B cell (primary cell): ENCODE measurements at regions not wholly inside any gene's neighbourhood (a gene's known extent, or its start where the extent isn't known, plus 50 kb on each side); places are given as distances from the start of the nearest gene placed in this dataset.

Experiments used
- ATAC-seq: fragments of 200-7000 bp; cut with Tn5 transposase; one replicate; pipeline ENCODE4 v1.10.0; 2021; ENCODE audit warnings: low read depth, mild to moderate bottlenecking, moderate number of reproducible peaks, moderate library complexity
- CTCF ChIA-PET: fragments of 350-600 bp; sonication (Branson Sonifier 250); formaldehyde crosslinking; loops from one replicate; lab custom pipeline; 2021; ENCODE audit warnings: antibody characterized with exemption, inconsistent platforms; lab: Charles Lee
- POLR2A ChIA-PET: fragments of 350-600 bp; sonication (Branson Sonifier 250); formaldehyde crosslinking; loops from one replicate; lab custom pipeline; 2021; ENCODE audit warnings: antibody characterized with exemption; lab: Charles Lee
- DNase-seq: peaks from one replicate; pipeline ENCODE4 v3.0.0; 2013
- H2AFZ ChIP-seq: 2 replicates; pipeline ENCODE4 v1.6.1; 2012; ENCODE audit warnings: mild to moderate bottlenecking, low read depth, low read length; ENCODE audit not compliant: insufficient read depth, poor library complexity, severe bottlenecking
- H3K27ac ChIP-seq, 2 donors: 1 replicate in 1 of 2; 2 replicates in 1 of 2; pipeline ENCODE4 v1.5.1; 2012 to 2013; ENCODE audit warnings: low read length in 2 of 2, mild to moderate bottlenecking in 2 of 2, moderate library complexity in 1 of 2
- H3K27me3 ChIP-seq, 4 experiments: fragments of 200-600 bp in 1 of 4; sonication (generic) in 1 of 4; replicated peaks in 1 of 4; 1 replicate in 2 of 4; 2 replicates in 2 of 4; pipeline versions ENCODE4 v1.6.1 to v1.7.0; 2013 to 2016; ENCODE audit warnings: low read length in 3 of 4, mild to moderate bottlenecking in 2 of 4, mixed read lengths in 1 of 4, moderate library complexity in 1 of 4; ENCODE audit not compliant: insufficient read depth in 4 of 4, control insufficient read depth in 3 of 4; ENCODE audit errors: control extremely low read depth in 1 of 4
- H3K36me3 ChIP-seq, 2 experiments: replicated peaks in 1 of 2; 1 replicate in 1 of 2; 2 replicates in 1 of 2; pipeline versions ENCODE4 v1.6.1 to v1.7.1; 2013; ENCODE audit warnings: low read length in 1 of 2; ENCODE audit not compliant: insufficient read depth in 2 of 2, control insufficient read depth in 1 of 2; ENCODE audit errors: control extremely low read depth in 1 of 2, extremely low read depth in 1 of 2
- H3K4me1 ChIP-seq, 2 donors: fragments of 200-600 bp in 1 of 2; sonication (generic) in 1 of 2; 1 replicate in 1 of 2; 2 replicates in 1 of 2; pipeline versions ENCODE4 v1.5.1 to v1.6.1; 2013 to 2017; ENCODE audit warnings: low read length in 2 of 2; ENCODE audit not compliant: control insufficient read depth in 2 of 2, insufficient read depth in 2 of 2
- H3K4me2 ChIP-seq: replicated peaks from 2 replicates; pipeline ENCODE3; 2012; ENCODE audit warnings: mild to moderate bottlenecking, low read depth, low read length; ENCODE audit not compliant: poor library complexity, severe bottlenecking
- H3K4me3 ChIP-seq, 5 experiments: fragments of 200-600 bp in 1 of 5; sonication (generic) in 1 of 5; 1 replicate in 3 of 5; 2 replicates in 2 of 5; pipeline versions ENCODE4 v1.5.1 to v1.7.0; 2011 to 2016; ENCODE audit warnings: low read length in 4 of 5, mild to moderate bottlenecking in 4 of 5, low read depth in 2 of 5, control low read depth in 1 of 5, moderate library complexity in 1 of 5; ENCODE audit not compliant: insufficient read depth in 1 of 5; ENCODE audit errors: control extremely low read depth in 1 of 5, extremely low read depth in 1 of 5
- H3K79me2 ChIP-seq: fragments of 200-600 bp; sonication (generic); one replicate; pipeline ENCODE4 v1.6.0; 2016; ENCODE audit warnings: low read length; ENCODE audit not compliant: control insufficient read depth, insufficient read depth
- H3K9ac ChIP-seq: fragments of 200-600 bp; sonication (generic); 2 replicates; pipeline ENCODE4 v1.6.1; 2017; ENCODE audit warnings: mild to moderate bottlenecking, low read length, moderate library complexity
- H3K9me3 ChIP-seq, 3 donors: one replicate each; pipeline versions ENCODE4 v1.6.1 to v1.7.1; 2013; ENCODE audit warnings: low read length in 2 of 3; ENCODE audit not compliant: control insufficient read depth in 2 of 3, insufficient read depth in 1 of 3; ENCODE audit errors: control extremely low read depth in 1 of 3
- H4K20me1 ChIP-seq: 2 replicates; pipeline ENCODE4 v1.6.0; 2012; ENCODE audit warnings: mild to moderate bottlenecking, low read length; ENCODE audit not compliant: insufficient read depth, control insufficient read depth, poor library complexity, severe bottlenecking
- H3K27ac Mint-ChIP-seq: one replicate; pipeline ENCODE4 v1.8.0; 2021; ENCODE audit warnings: mixed read lengths
- H3K27me3 Mint-ChIP-seq: one replicate; pipeline ENCODE4 v1.8.0; 2021; ENCODE audit warnings: mixed read lengths
- H3K4me1 Mint-ChIP-seq: one replicate; pipeline ENCODE4 v1.8.0; 2021; ENCODE audit warnings: mixed read lengths
- H3K4me3 Mint-ChIP-seq: one replicate; pipeline ENCODE4 v1.8.0; 2021; ENCODE audit warnings: mixed read lengths
- H3K9me3 Mint-ChIP-seq: one replicate; pipeline ENCODE4 v1.8.0; 2022; ENCODE audit warnings: mixed read lengths; ENCODE audit not compliant: insufficient read depth
- CTCF ChIP-seq: fragments of 200-600 bp; IDR thresholded peaks from one replicate; pipeline ENCODE4 v1.8.0; 2022; ENCODE audit warnings: antibody characterized with exemption, mild to moderate bottlenecking
- EZH2 ChIP-seq: IDR thresholded peaks from 2 replicates; pipeline ENCODE4 v1.6.1; 2012; ENCODE audit warnings: borderline replicate concordance, low read depth, mild to moderate bottlenecking, moderate library complexity, low read length; ENCODE audit not compliant: insufficient read depth, poor library complexity, severe bottlenecking
- WGBS: methylation state at CpG from one replicate; pipeline ENCODE4 v1.1.5; 2013; ENCODE audit warnings: missing lambda C conversion rate; ENCODE audit not compliant: insufficient coverage; 5-methylcytosine and 5-hydroxymethylcytosine counted together
- intact Hi-C: fragments of 100-400 bp; cut with micrococcal nuclease; formaldehyde crosslinking; loops from one replicate; pipeline ENCODE4 v1.10.0; 2022

DNA sequence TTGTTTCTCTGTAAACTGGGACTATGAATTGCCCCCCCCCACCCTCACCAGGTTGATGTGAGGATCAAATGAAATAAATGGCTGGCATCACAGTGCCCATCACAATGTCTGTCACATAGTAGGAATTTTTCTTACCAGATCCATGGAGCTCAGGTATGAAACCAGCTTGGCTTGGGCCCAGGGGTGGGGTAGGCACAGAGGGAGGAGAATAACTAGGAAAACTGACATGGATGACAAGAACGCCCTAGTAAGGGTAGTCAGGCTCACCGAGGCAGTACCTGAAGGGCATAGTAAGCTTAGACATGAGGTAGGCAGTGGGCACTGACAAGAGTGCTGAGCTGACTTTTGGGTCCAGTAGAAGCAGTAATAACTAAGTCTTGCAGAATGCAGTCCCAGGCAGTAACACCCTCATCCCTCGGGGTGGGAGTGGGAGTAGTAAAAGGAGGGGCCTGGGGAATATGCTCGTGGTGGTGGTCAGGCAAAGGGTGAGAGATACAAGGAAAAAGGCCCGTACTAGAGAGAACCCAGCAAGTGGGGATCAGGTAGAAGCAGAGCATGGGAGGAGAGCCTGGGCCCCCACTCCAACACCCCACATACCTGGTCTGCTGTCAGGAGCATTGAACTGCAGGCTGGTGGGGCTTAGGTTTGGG is 155.9 kb upstream of the PJA1 start:
- WGBS: 81% methylated on average over 3 of the region's 5 CpGs
- no peaks in the 10 kb centered on the region for H3K9me3 ChIP-seq
- no peak overlapping the region for H2AFZ ChIP-seq
- H3K27ac ChIP-seq: no peak overlapping the region
- no peaks in the 10 kb centered on the region for H3K4me1 Mint-ChIP-seq
- ATAC-seq (no peak), DNase-seq (no peak)
- ChIA-PET CTCF (no interaction called here), POLR2A (no interaction called here)
- H3K27me3 Mint-ChIP-seq: peaks cover 4% of the 10 kb centered on the region
- no peak for TF ChIP-seq EZH2
- TF ChIP-seq CTCF: no peak
- H3K27me3 ChIP-seq: no peaks in the 10 kb centered on the region
- no peaks in the 10 kb centered on the region for H3K9me3 Mint-ChIP-seq
- H3K4me3 ChIP-seq: no peak overlapping the region
- no peak overlapping the region for H3K4me2 ChIP-seq
- H3K36me3 ChIP-seq: no peaks in the 10 kb centered on the region
- no peaks in the 10 kb centered on the region for H3K4me1 ChIP-seq
- no peak overlapping the region for H3K9ac ChIP-seq
- H4K20me1 ChIP-seq: no peaks in the 10 kb centered on the region
- no peak overlapping the region for H3K27ac Mint-ChIP-seq
- no peak overlapping the region for H3K4me3 Mint-ChIP-seq
- intact Hi-C loops: no loop called here
- H3K79me2 ChIP-seq: no peaks in the 10 kb centered on the region

- POLR2A ChIA-PET: no interaction called here
- H3K4me1 ChIP-seq: no peaks in the 10 kb centered on the region
These were observed 154.9 kb upstream of the PJA1 start for GRCh38 chrX:69320116-69320515.

More at GRCh38 chrX:69320116-69320515, 154.9 kb upstream of the PJA1 start:
- no peaks in the 10 kb centered on the region for H3K9me3 Mint-ChIP-seq
- Histone ChIP-seq H3K36me3 (no peaks in the 10 kb centered on the region), H3K9ac (no peak overlapping the region), H2AFZ (no peak overlapping the region), H3K79me2 (no peaks in the 10 kb centered on the region), H3K4me3 (no peak overlapping the region), H4K20me1 (no peaks in the 10 kb centered on the region), H3K4me2 (no peak overlapping the region), H3K27me3 (no peaks in the 10 kb centered on the region), H3K9me3 (no peaks in the 10 kb centered on the region), H3K27ac (no peak overlapping the region)
- no peak overlapping the region for H3K4me3 Mint-ChIP-seq
- intact Hi-C loops: no loop called here
- ATAC-seq: no peak
- DNase-seq: no peak
- no peak for TF ChIP-seq CTCF
- TF ChIP-seq EZH2: no peak
- no peak overlapping the region for H3K27ac Mint-ChIP-seq
- peaks cover 4% of the 10 kb centered on the region for H3K27me3 Mint-ChIP-seq
- WGBS: no CpG with 5 or more reads among the region's 1 CpG
- CTCF ChIA-PET: no interaction called here
- H3K4me1 Mint-ChIP-seq: no peaks in the 10 kb centered on the region
